ENCODE measurements at regions not wholly inside any gene's neighbourhood (a gene's known extent, or its start where the extent isn't known, plus 50 kb on each side); places are given as distances from the start of the nearest gene placed in this dataset.

GRCh38 chr2:144798034-144798433 lies 278.1 kb upstream of the ZEB2 start:
- no peak for TF ChIP-seq CTCF (IDR thresholded peaks at IDR 0.05)
- no peak for TF ChIP-seq POLR2A (IDR thresholded peaks at IDR 0.05)
- TF ChIP-seq POLR2AphosphoS5 (IDR thresholded peaks at IDR 0.05), result no peak
